GM12872 (cell line): ENCODE measurements at regions not wholly inside any gene's neighbourhood (a gene's known extent, or its start where the extent isn't known, plus 50 kb on each side); places are given as distances from the start of the nearest gene placed in this dataset.

Experiments
- CTCF ChIP-seq: IDR thresholded peaks from 3 replicates; pipeline ENCODE4 v1.5.1; 2011; ENCODE audit warnings: low read depth, mild to moderate bottlenecking, low read length, moderate library complexity; ENCODE audit not compliant: insufficient read depth

GRCh38 chr7:91566402-91566732, 302.1 kb downstream of the FZD1 start:
- TF ChIP-seq CTCF = no peak

- no peak for TF ChIP-seq CTCF
These were observed 303.1 kb downstream of the FZD1 start for GRCh38 chr7:91567081-91568012.

GRCh38 chr7:91568138-91568537, 303.9 kb downstream of the FZD1 start:
- TF ChIP-seq CTCF = no peak

- no peak for TF ChIP-seq CTCF
These were observed 305.7 kb downstream of the FZD1 start for GRCh38 chr7:91569728-91570457.

- no peak for TF ChIP-seq CTCF
These were observed 306.3 kb downstream of the FZD1 start for GRCh38 chr7:91570560-91570959.

GRCh38 chr7:91571601-91572000, 307.4 kb downstream of the FZD1 start:
- no peak for TF ChIP-seq CTCF

GRCh38 chr7:91573405-91573804, 307.1 kb downstream of the MTERF1 start:
- TF ChIP-seq CTCF = no peak
